Hepatocyte (in vitro differentiated cells): ENCODE measurements at regions not wholly inside any gene's neighbourhood (a gene's known extent, or its start where the extent isn't known, plus 50 kb on each side); places are given as distances from the start of the nearest gene placed in this dataset.

Experiments used
- DNase-seq: peaks from one replicate; pipeline ENCODE4 v3.0.0-alpha.2; 2016; ENCODE audit warnings: low spot score
- H2AFZ ChIP-seq: fragments of 200-600 bp; sonication (generic); 2 replicates; pipeline ENCODE4 v1.6.0; 2016; ENCODE audit warnings: antibody characterized with exemption, mild to moderate bottlenecking
- H3K27ac ChIP-seq: fragments of 200-600 bp; sonication (generic); 2 replicates; pipeline ENCODE4 v1.5.1; 2016; ENCODE audit warnings: mild to moderate bottlenecking
- H3K27me3 ChIP-seq: fragments of 200-600 bp; sonication (generic); 2 replicates; pipeline ENCODE4 v1.6.1; 2016
- H3K36me3 ChIP-seq: fragments of 200-600 bp; sonication (generic); replicated peaks from 2 replicates; pipeline ENCODE4 v1.5.1; 2016; ENCODE audit warnings: low read depth; ENCODE audit not compliant: insufficient read depth
- H3K4me1 ChIP-seq: fragments of 200-600 bp; sonication (generic); 2 replicates; pipeline ENCODE4 v1.5.1; 2016; ENCODE audit warnings: mild to moderate bottlenecking, moderate library complexity; ENCODE audit not compliant: insufficient read depth
- H3K4me2 ChIP-seq: fragments of 200-600 bp; sonication (generic); 2 replicates; pipeline ENCODE4 v1.6.0; 2016
- H3K4me3 ChIP-seq: fragments of 200-600 bp; sonication (generic); 2 replicates; pipeline ENCODE4 v1.5.1; 2016; ENCODE audit warnings: mild to moderate bottlenecking
- H3K79me2 ChIP-seq: fragments of 200-600 bp; sonication (generic); 2 replicates; pipeline ENCODE4 v1.6.0; 2017; ENCODE audit warnings: mild to moderate bottlenecking
- H3K9me2 ChIP-seq: fragments of 200-600 bp; sonication (generic); replicated peaks from 2 replicates; pipeline ENCODE4 v1.6.0; 2017; ENCODE audit warnings: mild to moderate bottlenecking; ENCODE audit not compliant: insufficient read depth
- H3K9me3 ChIP-seq: fragments of 200-600 bp; sonication (generic); 2 replicates; pipeline ENCODE4 v1.5.1; 2016; ENCODE audit warnings: low read depth, mild to moderate bottlenecking
- H4K20me1 ChIP-seq: fragments of 200-600 bp; sonication (generic); 2 replicates; pipeline ENCODE4 v1.6.0; 2016; ENCODE audit warnings: mild to moderate bottlenecking; ENCODE audit not compliant: insufficient read depth, poor library complexity, severe bottlenecking
- EZH2 ChIP-seq: fragments of 200-600 bp; sonication (generic); IDR thresholded peaks from 2 replicates; pipeline ENCODE4 v1.6.1; 2016; ENCODE audit warnings: antibody characterized with exemption, mild to moderate bottlenecking, borderline replicate concordance
- EZH2phosphoT487 ChIP-seq: fragments of 200-600 bp; sonication (generic); IDR thresholded peaks from one replicate; pipeline ENCODE4 v1.6.1; 2018; ENCODE audit warnings: antibody characterized with exemption, mild to moderate bottlenecking, low read depth, moderate library complexity; ENCODE audit not compliant: unreplicated experiment, severe bottlenecking
- WGBS: methylation state at CpG from one replicate; pipeline ENCODE4 v1.1.6; 2016; ENCODE audit warnings: low lambda C conversion rate; ENCODE audit errors: missing lambda C conversion rate; 5-methylcytosine and 5-hydroxymethylcytosine counted together
- TF ChIP-seq, protein P1 (sequence below): fragments of 200-600 bp; sonication (generic); IDR thresholded peaks from 2 replicates; pipeline ENCODE4 v1.5.1; 2016; ENCODE audit warnings: antibody characterized with exemption, mild to moderate bottlenecking; ENCODE audit not compliant: poor library complexity

DNA sequence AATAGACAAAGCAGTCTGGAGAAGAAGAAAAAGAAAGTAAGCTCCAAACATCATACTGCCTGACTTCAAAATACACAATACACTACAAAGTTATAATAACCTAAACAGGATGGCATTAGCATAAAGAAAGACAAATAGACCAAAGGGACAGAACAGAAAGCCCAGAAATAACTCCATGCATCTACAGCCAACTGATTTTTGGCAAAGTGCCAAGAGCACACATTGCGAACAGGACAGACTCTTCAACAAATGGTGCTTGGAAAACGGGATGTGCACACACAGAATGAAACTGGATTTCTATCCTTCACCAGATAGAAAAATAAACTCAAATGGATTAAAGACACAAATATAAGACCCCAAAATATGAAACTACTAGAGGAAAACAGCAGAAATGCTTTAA is 66.6 kb upstream of the SPATA31E1 start:
- no peaks in the 10 kb centered on the region for H3K27me3 ChIP-seq
- DNase-seq, result no peak
- TF ChIP-seq EZH2phosphoT487, result no peak
- no peak for TF ChIP-seq EZH2
- TF ChIP-seq, protein P1, sequence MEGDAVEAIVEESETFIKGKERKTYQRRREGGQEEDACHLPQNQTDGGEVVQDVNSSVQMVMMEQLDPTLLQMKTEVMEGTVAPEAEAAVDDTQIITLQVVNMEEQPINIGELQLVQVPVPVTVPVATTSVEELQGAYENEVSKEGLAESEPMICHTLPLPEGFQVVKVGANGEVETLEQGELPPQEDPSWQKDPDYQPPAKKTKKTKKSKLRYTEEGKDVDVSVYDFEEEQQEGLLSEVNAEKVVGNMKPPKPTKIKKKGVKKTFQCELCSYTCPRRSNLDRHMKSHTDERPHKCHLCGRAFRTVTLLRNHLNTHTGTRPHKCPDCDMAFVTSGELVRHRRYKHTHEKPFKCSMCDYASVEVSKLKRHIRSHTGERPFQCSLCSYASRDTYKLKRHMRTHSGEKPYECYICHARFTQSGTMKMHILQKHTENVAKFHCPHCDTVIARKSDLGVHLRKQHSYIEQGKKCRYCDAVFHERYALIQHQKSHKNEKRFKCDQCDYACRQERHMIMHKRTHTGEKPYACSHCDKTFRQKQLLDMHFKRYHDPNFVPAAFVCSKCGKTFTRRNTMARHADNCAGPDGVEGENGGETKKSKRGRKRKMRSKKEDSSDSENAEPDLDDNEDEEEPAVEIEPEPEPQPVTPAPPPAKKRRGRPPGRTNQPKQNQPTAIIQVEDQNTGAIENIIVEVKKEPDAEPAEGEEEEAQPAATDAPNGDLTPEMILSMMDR, result no peak

DNA sequence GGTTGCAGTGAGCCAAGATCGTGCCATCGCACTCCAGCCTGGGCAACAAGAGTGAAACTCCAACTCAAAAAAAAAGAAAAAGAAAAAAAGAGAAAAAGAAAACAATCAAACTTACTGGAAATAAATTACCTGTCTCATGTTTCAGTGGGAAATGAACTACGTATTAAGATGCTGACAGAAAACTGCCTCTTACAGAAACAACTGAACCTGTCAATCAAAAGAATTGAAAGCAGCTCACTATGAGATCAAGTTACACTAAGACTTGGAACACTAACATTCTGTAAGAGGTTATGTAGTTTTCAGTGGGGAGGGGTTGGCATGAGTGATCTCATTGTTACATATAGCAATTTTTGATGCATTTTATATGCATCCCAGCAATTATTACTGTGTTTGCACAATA is 64.4 kb upstream of the SPATA31E1 start:
- TF ChIP-seq, protein P1, result no peak
- TF ChIP-seq EZH2 (no peak), EZH2phosphoT487 (no peak)
- H2AFZ ChIP-seq, result no peak overlapping the region

More for the DNA sequence above, 66.6 kb upstream of the SPATA31E1 start:
- Histone ChIP-seq H3K9me3 (no peaks in the 10 kb centered on the region), H3K4me1 (no peaks in the 10 kb centered on the region), H3K27ac (no peak overlapping the region), H3K4me3 (no peak overlapping the region), H4K20me1 (no peaks in the 10 kb centered on the region), H2AFZ (no peak overlapping the region), H3K4me2 (no peak overlapping the region), H3K36me3 (no peaks in the 10 kb centered on the region), H3K9me2 (no peaks in the 10 kb centered on the region), H3K79me2 (no peaks in the 10 kb centered on the region)
- WGBS, result 25% methylated on average over 2 of the region's 2 CpGs

GRCh38 chr9:87824216-87824875 is 58.3 kb upstream of the SPATA31E1 start:
- H3K27ac ChIP-seq, result no peak overlapping the region
- DNase-seq, result no peak
- 97% methylated on average over 29 of the region's 31 CpGs for WGBS
- H3K4me1 ChIP-seq, result no peaks in the 10 kb centered on the region
- H3K4me3 ChIP-seq, result no peak overlapping the region
- H4K20me1 ChIP-seq, result no peaks in the 10 kb centered on the region
- no peaks in the 10 kb centered on the region for H3K79me2 ChIP-seq
- H3K9me3 ChIP-seq, result no peaks in the 10 kb centered on the region
- no peaks in the 10 kb centered on the region for H3K9me2 ChIP-seq
- no peaks in the 10 kb centered on the region for H3K27me3 ChIP-seq
- H3K4me2 ChIP-seq, result no peak overlapping the region
- TF ChIP-seq, protein P1, result no peak
- TF ChIP-seq EZH2, result no peak
- no peak for TF ChIP-seq EZH2phosphoT487
- H2AFZ ChIP-seq, result no peak overlapping the region
- no peaks in the 10 kb centered on the region for H3K36me3 ChIP-seq

More for the DNA sequence above, 64.4 kb upstream of the SPATA31E1 start:
- no peaks in the 10 kb centered on the region for H3K9me2 ChIP-seq
- 92% methylated on average over 3 of the region's 3 CpGs for WGBS
- no peak overlapping the region for H3K27ac ChIP-seq
- no peaks in the 10 kb centered on the region for H3K79me2 ChIP-seq
- H3K4me1 ChIP-seq, result no peaks in the 10 kb centered on the region
- H3K27me3 ChIP-seq, result no peaks in the 10 kb centered on the region
- no peaks in the 10 kb centered on the region for H4K20me1 ChIP-seq
- no peak overlapping the region for H3K4me3 ChIP-seq
- H3K36me3 ChIP-seq, result no peaks in the 10 kb centered on the region
- no peak for DNase-seq
- no peaks in the 10 kb centered on the region for H3K9me3 ChIP-seq
- no peak overlapping the region for H3K4me2 ChIP-seq
